GM12864 (cell line): ENCODE measurements at regions not wholly inside any gene's neighbourhood (a gene's known extent, or its start where the extent isn't known, plus 50 kb on each side); places are given as distances from the start of the nearest gene placed in this dataset.
"Not testable (repeated sequence)": the region's sequence is repeated elsewhere in the genome, so short reads cannot be mapped to it uniquely, and the experiment has no call there.

ENCODE experiments used
- DNase-seq: peaks from one replicate; pipeline ENCODE4 v3.0.0-alpha.2; 2011; ENCODE audit warnings: low read depth
- H3K4me3 ChIP-seq: 2 replicates; pipeline ENCODE4 v1.5.1; 2011; ENCODE audit warnings: mild to moderate bottlenecking, low read depth, low read length, control low read depth
- CTCF ChIP-seq: IDR thresholded peaks from 2 replicates; pipeline ENCODE4 v1.5.1; 2011; ENCODE audit warnings: low read depth, mild to moderate bottlenecking, moderate library complexity, low read length, control low read depth, inconsistent platforms; ENCODE audit errors: missing control alignments

GRCh38 chr4:158428242-158428641 is 93.4 kb upstream of the RXFP1 start:
- no peak overlapping the region for H3K4me3 ChIP-seq
- no peak for TF ChIP-seq CTCF
- DNase-seq = no peak

GRCh38 chr4:158442736-158443135 is 78.9 kb upstream of the RXFP1 start:
- no peak for DNase-seq
- TF ChIP-seq CTCF = no peak
- H3K4me3 ChIP-seq = no peak overlapping the region

GRCh38 chr4:158443731-158444130 is 78.0 kb upstream of the RXFP1 start:
- DNase-seq = no peak
- TF ChIP-seq CTCF = no peak
- H3K4me3 ChIP-seq = no peak overlapping the region

GRCh38 chr4:158444621-158445020 is 77.1 kb upstream of the RXFP1 start:
- no peak overlapping the region for H3K4me3 ChIP-seq
- no peak for TF ChIP-seq CTCF
- no peak for DNase-seq

- no peak overlapping the region for H3K4me3 ChIP-seq
- no peak for DNase-seq
- TF ChIP-seq CTCF = no peak
These were observed 75.6 kb upstream of the RXFP1 start for GRCh38 chr4:158446106-158446505.

GRCh38 chr4:158450741-158451140 is 70.9 kb upstream of the RXFP1 start:
- no peak overlapping the region for H3K4me3 ChIP-seq
- TF ChIP-seq CTCF = no peak
- DNase-seq = no peak

GRCh38 chr4:158452116-158452515 is 69.6 kb upstream of the RXFP1 start:
- not testable (repeated sequence) for DNase-seq, H3K4me3 ChIP-seq
